Hepatocyte (in vitro differentiated cells): ENCODE measurements at regions not wholly inside any gene's neighbourhood (a gene's known extent, or its start where the extent isn't known, plus 50 kb on each side); places are given as distances from the start of the nearest gene placed in this dataset.

Experiments
- DNase-seq: peaks from one replicate; pipeline ENCODE4 v3.0.0-alpha.2; 2016; ENCODE audit warnings: low spot score
- H2AFZ ChIP-seq: fragments of 200-600 bp; sonication (generic); 2 replicates; pipeline ENCODE4 v1.6.0; 2016; ENCODE audit warnings: antibody characterized with exemption, mild to moderate bottlenecking
- H3K27ac ChIP-seq: fragments of 200-600 bp; sonication (generic); 2 replicates; pipeline ENCODE4 v1.5.1; 2016; ENCODE audit warnings: mild to moderate bottlenecking
- H3K27me3 ChIP-seq: fragments of 200-600 bp; sonication (generic); 2 replicates; pipeline ENCODE4 v1.6.1; 2016
- H3K36me3 ChIP-seq: fragments of 200-600 bp; sonication (generic); replicated peaks from 2 replicates; pipeline ENCODE4 v1.5.1; 2016; ENCODE audit warnings: low read depth; ENCODE audit not compliant: insufficient read depth
- H3K4me1 ChIP-seq: fragments of 200-600 bp; sonication (generic); 2 replicates; pipeline ENCODE4 v1.5.1; 2016; ENCODE audit warnings: mild to moderate bottlenecking, moderate library complexity; ENCODE audit not compliant: insufficient read depth
- H3K4me2 ChIP-seq: fragments of 200-600 bp; sonication (generic); 2 replicates; pipeline ENCODE4 v1.6.0; 2016
- H3K4me3 ChIP-seq: fragments of 200-600 bp; sonication (generic); 2 replicates; pipeline ENCODE4 v1.5.1; 2016; ENCODE audit warnings: mild to moderate bottlenecking
- H3K79me2 ChIP-seq: fragments of 200-600 bp; sonication (generic); 2 replicates; pipeline ENCODE4 v1.6.0; 2017; ENCODE audit warnings: mild to moderate bottlenecking
- H3K9me2 ChIP-seq: fragments of 200-600 bp; sonication (generic); replicated peaks from 2 replicates; pipeline ENCODE4 v1.6.0; 2017; ENCODE audit warnings: mild to moderate bottlenecking; ENCODE audit not compliant: insufficient read depth
- H3K9me3 ChIP-seq: fragments of 200-600 bp; sonication (generic); 2 replicates; pipeline ENCODE4 v1.5.1; 2016; ENCODE audit warnings: low read depth, mild to moderate bottlenecking
- H4K20me1 ChIP-seq: fragments of 200-600 bp; sonication (generic); 2 replicates; pipeline ENCODE4 v1.6.0; 2016; ENCODE audit warnings: mild to moderate bottlenecking; ENCODE audit not compliant: insufficient read depth, poor library complexity, severe bottlenecking
- CTCF ChIP-seq: fragments of 200-600 bp; sonication (generic); IDR thresholded peaks from 2 replicates; pipeline ENCODE4 v1.5.1; 2016; ENCODE audit warnings: antibody characterized with exemption, mild to moderate bottlenecking; ENCODE audit not compliant: poor library complexity
- EZH2 ChIP-seq: fragments of 200-600 bp; sonication (generic); IDR thresholded peaks from 2 replicates; pipeline ENCODE4 v1.6.1; 2016; ENCODE audit warnings: antibody characterized with exemption, mild to moderate bottlenecking, borderline replicate concordance
- EZH2phosphoT487 ChIP-seq: fragments of 200-600 bp; sonication (generic); IDR thresholded peaks from one replicate; pipeline ENCODE4 v1.6.1; 2018; ENCODE audit warnings: antibody characterized with exemption, mild to moderate bottlenecking, low read depth, moderate library complexity; ENCODE audit not compliant: unreplicated experiment, severe bottlenecking
- WGBS: methylation state at CpG from one replicate; pipeline ENCODE4 v1.1.6; 2016; ENCODE audit warnings: low lambda C conversion rate; ENCODE audit errors: missing lambda C conversion rate; 5-methylcytosine and 5-hydroxymethylcytosine counted together

DNA sequence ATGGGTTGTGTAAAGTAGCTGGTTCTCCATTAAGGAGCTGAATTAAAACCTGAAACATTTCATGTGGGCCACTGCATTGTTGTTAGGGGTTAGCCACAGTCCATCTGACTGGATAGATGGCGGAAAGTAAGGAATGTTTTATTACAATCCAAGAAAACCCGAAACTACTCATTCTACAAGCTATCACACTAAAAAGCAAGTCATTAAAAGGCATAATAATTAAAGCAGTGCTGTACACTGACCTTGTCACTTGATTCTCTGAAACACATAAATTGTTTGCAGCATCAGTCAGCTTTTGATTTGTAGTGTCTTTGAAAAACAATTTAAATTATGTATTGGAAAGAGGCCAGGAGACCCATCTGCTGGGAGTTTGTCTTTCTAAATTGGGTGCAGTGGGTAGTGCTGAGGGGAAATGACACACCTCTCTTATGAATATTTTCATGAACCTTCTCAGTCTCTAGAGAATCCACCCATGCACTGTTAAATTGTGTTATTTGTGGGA is 75.7 kb upstream of the ANK2 start:
- Histone ChIP-seq H4K20me1 (no peaks in the 10 kb centered on the region), H3K4me2 (no peak overlapping the region), H2AFZ (no peak overlapping the region), H3K27ac (no peak overlapping the region), H3K27me3 (no peaks in the 10 kb centered on the region), H3K4me1 (no peaks in the 10 kb centered on the region), H3K79me2 (no peaks in the 10 kb centered on the region), H3K4me3 (no peak overlapping the region), H3K9me3 (no peaks in the 10 kb centered on the region), H3K9me2 (no peaks in the 10 kb centered on the region), H3K36me3 (no peaks in the 10 kb centered on the region)
- 72% methylated on average over 2 of the region's 2 CpGs for WGBS
- TF ChIP-seq CTCF (no peak), EZH2phosphoT487 (no peak), EZH2 (no peak)
- DNase-seq: no peak

GRCh38 chr4:112975567-112976355 is 73.7 kb upstream of the ANK2 start:
- H3K4me2 ChIP-seq: no peak overlapping the region
- no peak overlapping the region for H3K27ac ChIP-seq
- H4K20me1 ChIP-seq: no peaks in the 10 kb centered on the region
- no peak overlapping the region for H3K4me3 ChIP-seq
- no peaks in the 10 kb centered on the region for H3K27me3 ChIP-seq
- no peaks in the 10 kb centered on the region for H3K36me3 ChIP-seq
- no peak overlapping the region for H2AFZ ChIP-seq
- TF ChIP-seq CTCF (no peak), EZH2phosphoT487 (no peak), EZH2 (no peak)
- DNase-seq: no peak
- WGBS: 85% methylated on average over 6 of the region's 6 CpGs
- no peaks in the 10 kb centered on the region for H3K79me2 ChIP-seq
- H3K9me2 ChIP-seq: no peaks in the 10 kb centered on the region
- no peaks in the 10 kb centered on the region for H3K9me3 ChIP-seq
- no peaks in the 10 kb centered on the region for H3K4me1 ChIP-seq

DNA sequence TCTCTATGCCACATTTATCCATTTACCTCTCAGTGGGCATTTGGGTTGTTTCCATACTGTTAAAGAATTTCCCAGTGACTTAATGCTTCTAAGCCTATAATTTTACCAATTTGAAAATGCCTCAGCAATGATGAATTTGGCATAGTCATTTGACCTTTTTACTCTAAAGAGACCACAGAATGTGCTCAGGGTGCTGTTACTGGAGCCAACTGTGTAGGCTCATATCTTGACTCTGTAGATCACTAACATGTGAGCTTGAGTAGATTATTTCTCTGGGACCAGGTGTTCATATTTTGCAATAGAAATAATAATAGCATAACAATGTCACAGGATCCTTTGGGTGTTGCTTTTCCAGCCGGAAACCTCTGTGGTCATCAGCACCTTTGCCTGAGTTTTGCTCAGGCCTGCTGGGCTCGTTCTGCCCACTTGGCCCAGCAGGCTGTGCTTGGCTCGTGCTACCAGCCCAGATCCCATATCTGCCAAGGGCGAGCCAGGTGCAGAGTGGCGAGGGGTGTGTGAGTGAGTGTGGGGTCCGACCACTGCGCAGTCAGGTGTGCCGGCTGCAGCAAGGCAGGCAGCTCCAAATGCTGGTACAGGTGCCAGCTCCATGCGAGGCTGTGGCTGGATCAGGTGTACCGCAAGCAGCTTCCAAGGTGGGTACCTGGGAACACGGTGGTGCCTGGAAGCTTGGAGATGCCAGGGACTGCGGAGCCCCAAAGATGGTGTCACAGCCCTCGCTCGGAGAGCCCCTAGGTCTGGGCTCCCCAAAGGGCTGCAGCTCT is 70.6 kb upstream of the ANK2 start:
- no peaks in the 10 kb centered on the region for H4K20me1 ChIP-seq
- no peaks in the 10 kb centered on the region for H3K27me3 ChIP-seq
- no peak overlapping the region for H3K4me3 ChIP-seq
- TF ChIP-seq CTCF (no peak), EZH2 (no peak), EZH2phosphoT487 (no peak)
- DNase-seq: no peak
- no peaks in the 10 kb centered on the region for H3K79me2 ChIP-seq
- no peak overlapping the region for H2AFZ ChIP-seq
- WGBS: 95% methylated on average over 14 of the region's 14 CpGs
- no peaks in the 10 kb centered on the region for H3K9me3 ChIP-seq
- H3K27ac ChIP-seq: no peak overlapping the region
- no peak overlapping the region for H3K4me2 ChIP-seq
- H3K4me1 ChIP-seq: no peaks in the 10 kb centered on the region
- H3K36me3 ChIP-seq: no peaks in the 10 kb centered on the region
- H3K9me2 ChIP-seq: no peaks in the 10 kb centered on the region
